SH-SY5Y (cell line): ENCODE measurements at regions not wholly inside any gene's neighbourhood (a gene's known extent, or its start where the extent isn't known, plus 50 kb on each side); places are given as distances from the start of the nearest gene placed in this dataset.

Experiments used
- GATA2 ChIP-seq: IDR thresholded peaks from 2 replicates; pipeline ENCODE4 v1.6.1; 2011; ENCODE audit warnings: mild to moderate bottlenecking, low read depth, low read length
- GATA3 ChIP-seq: IDR thresholded peaks from 2 replicates; pipeline ENCODE4 v1.6.1; 2011; ENCODE audit warnings: low read depth, mild to moderate bottlenecking, low read length, moderate library complexity

- no peak for TF ChIP-seq GATA2
- TF ChIP-seq GATA3, result no peak
Observed at GRCh38 chr9:108014353-108014752, 524.8 kb upstream of the KLF4 start.
